Adipocyte (in vitro differentiated cells): ENCODE measurements at regions not wholly inside any gene's neighbourhood (a gene's known extent, or its start where the extent isn't known, plus 50 kb on each side); places are given as distances from the start of the nearest gene placed in this dataset.

ENCODE experiments used
- DNase-seq: peaks from one replicate; pipeline ENCODE4 v3.0.0-alpha.2; 2015; ENCODE audit warnings: low read depth
- H3K27me3 ChIP-seq: replicated peaks from 2 replicates; pipeline ENCODE4 v1.7.0; 2013; ENCODE audit warnings: mild to moderate bottlenecking, low read length, moderate library complexity; ENCODE audit not compliant: control insufficient read depth, insufficient read depth
- H3K36me3 ChIP-seq: 2 replicates; pipeline ENCODE4 v1.7.0; 2013; ENCODE audit warnings: low read length, mild to moderate bottlenecking, moderate library complexity; ENCODE audit not compliant: control insufficient read depth, insufficient read depth, severe bottlenecking
- H3K4me1 ChIP-seq: 2 replicates; pipeline ENCODE4 v1.7.0; 2013; ENCODE audit warnings: mild to moderate bottlenecking, low read length, moderate library complexity; ENCODE audit not compliant: control insufficient read depth, insufficient read depth
- H3K4me3 ChIP-seq: 2 replicates; pipeline ENCODE4 v1.7.0; 2013; ENCODE audit warnings: mild to moderate bottlenecking, low read length, moderate library complexity
- H3K9ac ChIP-seq: 2 replicates; pipeline ENCODE4 v1.7.0; 2013; ENCODE audit warnings: mild to moderate bottlenecking, low read length, moderate library complexity
- H3K9me3 ChIP-seq: 2 replicates; pipeline ENCODE4 v1.7.0; 2013; ENCODE audit warnings: mild to moderate bottlenecking, low read length, moderate library complexity; ENCODE audit not compliant: control insufficient read depth

DNA sequence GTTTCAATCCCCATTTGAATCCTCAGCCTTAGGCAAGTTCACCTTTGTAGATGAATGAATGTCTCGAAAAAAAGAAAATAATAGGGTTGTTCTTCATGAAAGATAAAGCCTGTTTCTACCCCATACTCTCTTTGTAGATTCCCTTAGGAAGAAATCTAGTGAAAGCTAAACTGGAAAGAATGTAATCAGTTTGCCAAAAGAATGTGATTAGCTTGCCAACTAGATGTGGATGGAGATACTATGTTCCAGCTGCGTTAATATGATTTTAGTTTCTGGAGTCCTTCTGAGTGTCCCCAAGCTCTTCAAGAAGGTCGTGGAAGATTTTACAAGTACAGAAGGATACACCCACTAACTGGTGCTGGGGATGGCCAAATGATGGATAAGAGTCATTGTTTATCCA is 162.3 kb upstream of the EDNRA start:
- Histone ChIP-seq H3K9me3 (no peaks in the 10 kb centered on the region), H3K27me3 (no peaks in the 10 kb centered on the region), H3K36me3 (no peaks in the 10 kb centered on the region), H3K9ac (no peak overlapping the region), H3K4me3 (peak overlapping the region; percentile 38), H3K4me1 (peaks cover 14% of the 10 kb centered on the region)
- peak; percentile 73 for DNase-seq

DNA sequence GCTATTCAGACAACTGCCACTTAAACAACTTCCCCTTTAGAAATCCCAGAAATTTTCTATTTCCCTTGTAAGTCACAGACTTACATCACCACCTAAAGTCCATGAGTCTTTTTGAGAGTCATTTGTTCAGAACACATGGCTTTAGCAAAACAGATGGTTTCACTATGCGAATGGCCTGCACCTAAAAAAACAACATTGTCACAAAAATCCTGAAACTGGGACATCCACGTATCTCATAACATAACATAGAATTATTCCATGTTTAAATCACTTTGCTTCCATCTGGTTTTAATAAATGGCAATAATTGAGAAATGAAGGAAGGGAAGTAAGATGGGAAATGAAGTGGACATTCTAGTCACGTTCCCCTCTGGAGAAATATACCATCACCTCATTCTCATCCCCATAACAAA is 155.3 kb upstream of the EDNRA start:
- H3K9me3 ChIP-seq, result no peaks in the 10 kb centered on the region
- no peak overlapping the region for H3K4me3 ChIP-seq
- DNase-seq, result peak; percentile 64
- no peaks in the 10 kb centered on the region for H3K36me3 ChIP-seq
- H3K9ac ChIP-seq, result peak overlapping the region; percentile 34
- H3K4me1 ChIP-seq, result peaks cover 7% of the 10 kb centered on the region
- H3K27me3 ChIP-seq, result no peaks in the 10 kb centered on the region

DNA sequence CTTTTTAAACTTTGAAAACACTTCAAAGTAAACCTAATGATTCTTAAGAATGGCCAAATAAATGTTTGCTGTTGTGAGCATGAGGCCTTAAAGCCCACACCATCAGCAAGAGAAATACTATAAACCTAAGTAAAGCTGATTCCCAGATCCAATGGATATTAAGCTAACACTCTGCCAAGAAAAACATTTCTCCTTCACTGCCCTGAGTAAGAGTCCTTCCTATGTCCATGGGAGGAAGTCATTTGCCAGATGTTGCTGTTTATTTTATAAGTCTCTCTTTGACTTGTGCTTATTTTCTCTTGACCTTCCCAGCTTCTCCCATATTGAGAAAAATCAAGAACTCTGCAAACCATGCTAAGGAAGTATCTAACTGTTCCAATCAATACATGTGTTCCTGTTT is 154.3 kb upstream of the EDNRA start:
- no peak overlapping the region for H3K9ac ChIP-seq

DNA sequence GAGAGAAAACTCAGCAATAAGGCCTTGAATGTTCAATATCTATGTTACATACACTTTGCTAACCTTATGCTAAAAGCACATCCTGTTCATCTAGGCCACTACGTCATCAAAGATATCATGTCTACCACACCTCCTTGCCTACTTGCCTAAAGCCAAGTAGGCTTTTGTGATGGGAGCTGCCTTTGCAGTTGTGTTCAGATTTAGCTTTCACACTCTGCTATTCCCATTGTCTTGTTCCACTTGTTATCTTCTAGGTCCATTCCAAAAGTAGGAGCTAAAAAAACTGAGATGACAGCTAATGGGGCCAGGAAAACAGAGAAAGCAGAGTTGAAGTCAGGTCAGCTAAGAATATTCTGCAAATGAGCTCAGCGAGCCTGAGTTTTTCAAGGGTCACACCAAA is 153.6 kb upstream of the EDNRA start:
- no peaks in the 10 kb centered on the region for H3K9me3 ChIP-seq
- no peak overlapping the region for H3K9ac ChIP-seq
- no peaks in the 10 kb centered on the region for H3K36me3 ChIP-seq
- H3K4me1 ChIP-seq, result peaks cover 7% of the 10 kb centered on the region
- DNase-seq, result no peak
- no peak overlapping the region for H3K4me3 ChIP-seq
- no peaks in the 10 kb centered on the region for H3K27me3 ChIP-seq

More for the DNA sequence above, 154.3 kb upstream of the EDNRA start:
- no peaks in the 10 kb centered on the region for H3K27me3 ChIP-seq
- peaks cover 7% of the 10 kb centered on the region for H3K4me1 ChIP-seq
- H3K4me3 ChIP-seq, result no peak overlapping the region
- H3K36me3 ChIP-seq, result no peaks in the 10 kb centered on the region
- peak; percentile 49 for DNase-seq
- H3K9me3 ChIP-seq, result no peaks in the 10 kb centered on the region

GRCh38 chr4:147328189-147328588 is 152.7 kb upstream of the EDNRA start:
- no peaks in the 10 kb centered on the region for H3K27me3 ChIP-seq
- no peak for DNase-seq
- no peaks in the 10 kb centered on the region for H3K36me3 ChIP-seq
- peaks cover 7% of the 10 kb centered on the region for H3K4me1 ChIP-seq
- H3K9me3 ChIP-seq, result no peaks in the 10 kb centered on the region
- no peak overlapping the region for H3K4me3 ChIP-seq
- H3K9ac ChIP-seq, result no peak overlapping the region

DNA sequence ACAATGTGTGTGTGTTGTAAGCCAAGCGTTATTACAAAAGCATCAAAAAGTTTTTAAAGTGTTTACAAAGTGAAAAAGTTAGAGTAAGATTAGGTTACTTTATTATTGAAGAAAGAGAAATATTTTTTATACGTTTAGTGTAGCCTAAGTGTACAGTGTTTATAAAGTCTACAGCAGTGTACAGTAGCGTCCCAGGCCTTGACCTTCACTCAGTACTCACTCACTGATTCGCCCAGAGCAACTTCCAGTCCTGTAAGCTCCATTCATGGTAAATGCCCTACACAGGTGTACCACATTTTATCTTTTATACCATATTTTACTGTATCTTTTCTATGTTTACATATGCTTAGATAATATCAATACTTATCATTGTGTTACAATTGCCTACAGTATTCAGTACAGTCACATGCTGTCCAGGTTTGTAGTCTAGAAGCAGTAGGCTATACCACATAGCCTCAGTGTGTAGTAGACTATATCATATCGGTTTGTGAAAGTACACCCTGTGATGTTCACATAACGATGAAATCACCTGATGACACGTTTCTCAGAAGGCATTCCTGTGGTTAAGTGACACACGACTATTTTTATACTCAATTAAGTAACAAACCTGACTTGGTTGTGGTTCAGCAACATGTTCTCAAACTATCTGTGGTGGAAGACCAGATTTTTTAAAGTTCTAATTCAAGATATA is 152.0 kb upstream of the EDNRA start:
- Histone ChIP-seq H3K4me3 (no peak overlapping the region), H3K9me3 (no peaks in the 10 kb centered on the region), H3K9ac (no peak overlapping the region), H3K36me3 (no peaks in the 10 kb centered on the region), H3K27me3 (no peaks in the 10 kb centered on the region), H3K4me1 (peaks cover 7% of the 10 kb centered on the region)
- no peak for DNase-seq

- no peaks in the 10 kb centered on the region for H3K4me1 ChIP-seq
- DNase-seq, result no peak
- no peaks in the 10 kb centered on the region for H3K9me3 ChIP-seq
- no peaks in the 10 kb centered on the region for H3K27me3 ChIP-seq
- H3K4me3 ChIP-seq, result no peak overlapping the region
- no peaks in the 10 kb centered on the region for H3K36me3 ChIP-seq
- no peak overlapping the region for H3K9ac ChIP-seq
Measured at GRCh38 chr4:147332091-147332490, 148.8 kb upstream of the EDNRA start.

DNA sequence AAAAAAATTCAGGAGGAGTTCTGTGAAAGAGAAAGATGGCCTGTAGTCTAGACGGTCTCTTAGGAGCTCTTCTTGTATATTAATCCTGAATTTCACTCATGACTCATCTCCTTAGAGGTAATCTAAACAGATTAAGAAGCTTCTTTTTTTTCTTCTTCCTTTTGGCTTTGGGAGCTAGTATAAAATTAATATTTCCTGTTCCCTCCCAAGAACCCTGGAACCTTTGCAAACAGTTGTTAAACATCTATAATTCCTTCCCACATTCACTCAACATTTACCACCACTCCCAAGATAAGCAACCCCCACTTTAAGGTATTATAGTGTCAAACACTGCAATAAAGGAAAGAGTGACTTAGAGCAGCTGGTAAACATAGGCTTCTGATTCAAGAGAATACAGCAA is 146.4 kb upstream of the EDNRA start:
- H3K27me3 ChIP-seq, result no peaks in the 10 kb centered on the region
- peak; percentile 27 for DNase-seq
- no peak overlapping the region for H3K4me3 ChIP-seq
- no peaks in the 10 kb centered on the region for H3K36me3 ChIP-seq
- no peaks in the 10 kb centered on the region for H3K4me1 ChIP-seq
- H3K9ac ChIP-seq, result no peak overlapping the region
- H3K9me3 ChIP-seq, result no peaks in the 10 kb centered on the region

GRCh38 chr4:147335183-147335582 is 145.7 kb upstream of the EDNRA start:
- H3K4me1 ChIP-seq, result no peaks in the 10 kb centered on the region
- no peak overlapping the region for H3K4me3 ChIP-seq
- H3K9me3 ChIP-seq, result no peaks in the 10 kb centered on the region
- H3K9ac ChIP-seq, result no peak overlapping the region
- no peaks in the 10 kb centered on the region for H3K27me3 ChIP-seq
- no peaks in the 10 kb centered on the region for H3K36me3 ChIP-seq
- DNase-seq, result no peak

GRCh38 chr4:147336252-147336651 is 144.6 kb upstream of the EDNRA start:
- no peak overlapping the region for H3K9ac ChIP-seq
- H3K27me3 ChIP-seq, result no peaks in the 10 kb centered on the region
- H3K4me3 ChIP-seq, result no peak overlapping the region
- H3K4me1 ChIP-seq, result no peaks in the 10 kb centered on the region
- DNase-seq, result no peak
- H3K9me3 ChIP-seq, result no peaks in the 10 kb centered on the region
- H3K36me3 ChIP-seq, result no peaks in the 10 kb centered on the region

GRCh38 chr4:147339100-147339499 is 141.8 kb upstream of the EDNRA start:
- no peak overlapping the region for H3K4me3 ChIP-seq
- no peak for DNase-seq

DNA sequence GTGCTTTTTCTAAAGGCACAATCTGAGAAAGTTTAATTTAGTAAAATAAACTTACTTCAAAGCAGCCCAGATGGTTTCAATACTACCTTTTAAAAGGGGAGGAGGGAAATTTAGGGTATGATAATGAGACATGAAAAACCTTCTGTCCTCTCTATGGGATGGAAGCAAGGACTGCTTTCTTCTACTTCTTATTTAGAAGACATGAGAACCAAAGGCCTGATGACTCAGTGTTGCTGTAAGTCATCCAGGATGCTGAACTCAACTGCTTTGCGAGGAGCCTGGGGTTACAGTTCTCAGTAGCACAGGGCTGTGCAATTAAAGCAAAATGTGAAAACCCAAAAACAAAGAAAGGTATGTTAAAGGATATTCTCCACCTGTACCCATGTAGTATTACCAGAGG is 140.8 kb upstream of the EDNRA start:
- Histone ChIP-seq H3K4me3 (no peak overlapping the region), H3K36me3 (no peaks in the 10 kb centered on the region), H3K9me3 (no peaks in the 10 kb centered on the region), H3K27me3 (no peaks in the 10 kb centered on the region), H3K9ac (no peak overlapping the region), H3K4me1 (no peaks in the 10 kb centered on the region)
- DNase-seq, result peak; percentile 80

More at GRCh38 chr4:147339100-147339499, 141.8 kb upstream of the EDNRA start:
- Histone ChIP-seq H3K4me1 (no peaks in the 10 kb centered on the region), H3K9ac (no peak overlapping the region), H3K9me3 (no peaks in the 10 kb centered on the region), H3K27me3 (no peaks in the 10 kb centered on the region), H3K36me3 (no peaks in the 10 kb centered on the region)
